Skeletal muscle satellite cell (primary cell): ENCODE measurements at regions not wholly inside any gene's neighbourhood (a gene's known extent, or its start where the extent isn't known, plus 50 kb on each side); places are given as distances from the start of the nearest gene placed in this dataset.

Experiments
- H3K27me3 ChIP-seq: 2 replicates; pipeline ENCODE4 v1.7.0; 2013; ENCODE audit warnings: low read length; ENCODE audit not compliant: control insufficient read depth, insufficient read depth
- H3K36me3 ChIP-seq: 2 replicates; pipeline ENCODE4 v1.7.0; 2013; ENCODE audit warnings: mild to moderate bottlenecking, control low read depth, low read length; ENCODE audit not compliant: insufficient read depth
- H3K4me1 ChIP-seq: 2 replicates; pipeline ENCODE4 v1.7.0; 2013; ENCODE audit warnings: low read length; ENCODE audit not compliant: control insufficient read depth, insufficient read depth
- H3K4me2 ChIP-seq: 2 replicates; pipeline ENCODE4 v1.7.0; 2013; ENCODE audit warnings: mild to moderate bottlenecking, low read length
- H3K4me3 ChIP-seq: 2 replicates; pipeline ENCODE4 v1.7.0; 2013; ENCODE audit warnings: low read length
- H3K9ac ChIP-seq: 2 replicates; pipeline ENCODE4 v1.7.0; 2013; ENCODE audit warnings: mild to moderate bottlenecking, low read depth, low read length, moderate library complexity
- H3K9me3 ChIP-seq: replicated peaks from 2 replicates; pipeline ENCODE4 v1.7.0; 2013; ENCODE audit warnings: mild to moderate bottlenecking, control low read depth, low read length

- Histone ChIP-seq H3K4me2 (no peak overlapping the region), H3K9ac (no peak overlapping the region), H3K4me1 (no peaks in the 10 kb centered on the region), H3K9me3 (no peaks in the 10 kb centered on the region), H3K4me3 (no peak overlapping the region), H3K27me3 (no peaks in the 10 kb centered on the region), H3K36me3 (no peaks in the 10 kb centered on the region)
Measured at GRCh38 chr21:35316933-35317332, 267.8 kb upstream of the RUNX1 start.

GRCh38 chr21:35316456-35316855 is 267.4 kb upstream of the RUNX1 start:
- no peak overlapping the region for H3K4me3 ChIP-seq
- no peaks in the 10 kb centered on the region for H3K4me1 ChIP-seq
- no peaks in the 10 kb centered on the region for H3K36me3 ChIP-seq
- no peak overlapping the region for H3K4me2 ChIP-seq
- H3K27me3 ChIP-seq = no peaks in the 10 kb centered on the region
- no peak overlapping the region for H3K9ac ChIP-seq
- no peaks in the 10 kb centered on the region for H3K9me3 ChIP-seq

GRCh38 chr21:35314857-35315582 is 265.9 kb upstream of the RUNX1 start:
- no peak overlapping the region for H3K4me2 ChIP-seq
- H3K36me3 ChIP-seq = no peaks in the 10 kb centered on the region
- no peaks in the 10 kb centered on the region for H3K27me3 ChIP-seq
- H3K4me1 ChIP-seq = no peaks in the 10 kb centered on the region
- H3K4me3 ChIP-seq = no peak overlapping the region
- no peak overlapping the region for H3K9ac ChIP-seq
- no peaks in the 10 kb centered on the region for H3K9me3 ChIP-seq

GRCh38 chr21:35311985-35312384 is 262.9 kb upstream of the RUNX1 start:
- H3K36me3 ChIP-seq = no peaks in the 10 kb centered on the region
- H3K4me2 ChIP-seq = no peak overlapping the region
- H3K4me3 ChIP-seq = no peak overlapping the region
- H3K9me3 ChIP-seq = no peaks in the 10 kb centered on the region
- H3K9ac ChIP-seq = no peak overlapping the region
- no peaks in the 10 kb centered on the region for H3K27me3 ChIP-seq
- H3K4me1 ChIP-seq = no peaks in the 10 kb centered on the region

GRCh38 chr21:35309316-35309715 is 260.2 kb upstream of the RUNX1 start:
- H3K27me3 ChIP-seq = no peaks in the 10 kb centered on the region
- H3K36me3 ChIP-seq = no peaks in the 10 kb centered on the region
- no peak overlapping the region for H3K4me2 ChIP-seq
- H3K4me1 ChIP-seq = no peaks in the 10 kb centered on the region
- no peak overlapping the region for H3K9ac ChIP-seq
- no peaks in the 10 kb centered on the region for H3K9me3 ChIP-seq
- H3K4me3 ChIP-seq = no peak overlapping the region

- no peaks in the 10 kb centered on the region for H3K36me3 ChIP-seq
- no peaks in the 10 kb centered on the region for H3K27me3 ChIP-seq
- peaks cover 5% of the 10 kb centered on the region for H3K4me1 ChIP-seq
- H3K9ac ChIP-seq = no peak overlapping the region
- peaks cover 10% of the 10 kb centered on the region for H3K9me3 ChIP-seq
- no peak overlapping the region for H3K4me2 ChIP-seq
- H3K4me3 ChIP-seq = no peak overlapping the region
Measured at GRCh38 chr21:35303085-35303484, 254.0 kb upstream of the RUNX1 start.

GRCh38 chr21:35298757-35299156 is 249.7 kb upstream of the RUNX1 start:
- H3K36me3 ChIP-seq = no peaks in the 10 kb centered on the region
- no peaks in the 10 kb centered on the region for H3K27me3 ChIP-seq
- H3K4me1 ChIP-seq = peaks cover 9% of the 10 kb centered on the region
- no peak overlapping the region for H3K4me2 ChIP-seq
- H3K4me3 ChIP-seq = no peak overlapping the region
- no peak overlapping the region for H3K9ac ChIP-seq
- peaks cover 5% of the 10 kb centered on the region for H3K9me3 ChIP-seq

- Histone ChIP-seq H3K9ac (no peak overlapping the region), H3K9me3 (no peaks in the 10 kb centered on the region), H3K27me3 (no peaks in the 10 kb centered on the region), H3K4me1 (peaks cover 5% of the 10 kb centered on the region), H3K36me3 (no peaks in the 10 kb centered on the region), H3K4me3 (no peak overlapping the region), H3K4me2 (no peak overlapping the region)
Measured at GRCh38 chr21:35297665-35298064, 248.6 kb upstream of the RUNX1 start.

- Histone ChIP-seq H3K9ac (no peak overlapping the region), H3K4me1 (peaks cover 13% of the 10 kb centered on the region), H3K4me3 (no peak overlapping the region), H3K9me3 (no peaks in the 10 kb centered on the region), H3K4me2 (no peak overlapping the region), H3K36me3 (no peaks in the 10 kb centered on the region), H3K27me3 (no peaks in the 10 kb centered on the region)
Measured at GRCh38 chr21:35294231-35294898, 245.3 kb upstream of the RUNX1 start.

GRCh38 chr21:35291973-35292627 is 243.0 kb upstream of the RUNX1 start:
- Histone ChIP-seq H3K4me3 (no peak overlapping the region), H3K9ac (no peak overlapping the region), H3K9me3 (peaks cover 4% of the 10 kb centered on the region), H3K4me1 (peaks cover 13% of the 10 kb centered on the region), H3K4me2 (no peak overlapping the region), H3K36me3 (no peaks in the 10 kb centered on the region), H3K27me3 (no peaks in the 10 kb centered on the region)

- H3K4me3 ChIP-seq = no peak overlapping the region
- peaks cover 4% of the 10 kb centered on the region for H3K9me3 ChIP-seq
- H3K36me3 ChIP-seq = no peaks in the 10 kb centered on the region
- H3K4me1 ChIP-seq = peaks cover 13% of the 10 kb centered on the region
- H3K27me3 ChIP-seq = no peaks in the 10 kb centered on the region
- H3K9ac ChIP-seq = no peak overlapping the region
- H3K4me2 ChIP-seq = no peak overlapping the region
Measured at GRCh38 chr21:35291034-35291433, 241.9 kb upstream of the RUNX1 start.
